ENCODE measurements at regions not wholly inside any gene's neighbourhood (a gene's known extent, or its start where the extent isn't known, plus 50 kb on each side); places are given as distances from the start of the nearest gene placed in this dataset.
"Not testable (repeated sequence)": the region's sequence is repeated elsewhere in the genome, so short reads cannot be mapped to it uniquely, and the experiment has no call there.

DNA sequence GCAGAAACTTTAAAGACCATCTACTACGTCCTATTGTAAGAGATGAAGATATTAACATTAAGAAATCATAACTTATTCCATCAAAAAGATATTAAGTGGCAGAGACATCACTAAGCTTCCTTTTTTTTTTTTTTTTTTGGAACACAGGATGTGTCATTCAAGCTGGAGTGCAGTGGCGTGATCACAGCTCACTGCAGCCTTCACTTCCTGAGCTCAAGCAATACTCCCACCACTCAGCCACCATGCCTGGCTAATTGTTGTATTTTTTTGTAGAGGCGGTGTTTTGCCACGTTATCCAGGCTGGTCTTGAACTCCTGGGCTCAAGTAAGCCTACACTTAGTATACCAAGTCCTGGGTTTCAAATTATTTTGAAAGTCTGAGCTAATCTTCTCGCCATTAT is 169.7 kb upstream of the KCTD7 start:
- peak; percentile 55 to 68 (median 58) for DNase-seq

DNA sequence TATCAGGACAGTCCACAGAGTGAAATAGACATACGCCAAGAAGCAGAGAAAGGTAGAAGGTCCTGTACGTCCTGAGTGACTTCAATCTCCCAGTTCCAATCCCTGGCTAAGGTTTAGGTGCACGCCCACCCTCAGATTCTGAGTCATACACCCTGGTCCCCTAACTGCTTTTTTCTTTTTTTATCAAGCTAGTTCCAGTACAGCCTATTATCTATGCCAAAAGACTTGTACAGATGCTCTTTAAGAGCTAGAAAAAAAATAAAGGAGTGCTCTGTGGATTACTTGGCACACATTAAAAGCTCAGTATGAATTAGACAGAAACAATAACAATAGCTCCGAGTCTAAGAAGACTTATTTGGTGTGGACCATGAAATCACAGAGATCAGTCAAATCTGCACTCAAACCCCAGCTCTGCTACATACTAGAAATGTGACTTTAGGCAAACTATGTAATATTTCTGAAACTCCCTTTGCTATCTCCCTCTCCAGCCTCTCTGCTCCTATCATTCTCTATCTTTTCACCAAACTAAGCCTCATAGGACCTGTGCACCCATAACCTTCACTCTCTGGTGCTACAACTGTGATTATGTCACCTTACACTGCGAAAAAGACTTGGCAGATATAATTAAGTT is 168.8 kb upstream of the KCTD7 start:
- DNase-seq = peak in 1 of 3 donors; percentile 8

DNA sequence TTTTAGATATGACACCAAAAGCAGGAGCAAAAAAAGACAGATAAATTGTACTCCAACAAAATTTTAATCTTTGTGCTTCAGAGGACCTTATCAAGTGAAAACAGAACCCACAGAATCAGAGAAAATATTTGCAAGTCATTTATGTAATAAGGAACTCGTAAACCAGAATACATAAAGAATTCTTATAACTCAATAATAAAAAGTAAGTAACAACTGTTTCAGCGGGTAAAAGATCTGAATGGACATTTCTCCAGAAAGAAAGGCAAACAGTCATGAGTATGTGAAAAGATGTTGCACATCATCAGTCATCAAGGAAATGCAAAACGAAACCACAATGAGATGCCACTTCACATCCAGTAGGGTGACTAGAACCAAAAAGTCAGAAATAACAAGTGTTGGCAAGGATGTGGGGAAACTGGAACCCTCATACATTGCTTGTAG is 167.7 kb upstream of the KCTD7 start:
- peak; percentile 46 to 73 (median 52) for DNase-seq

DNA sequence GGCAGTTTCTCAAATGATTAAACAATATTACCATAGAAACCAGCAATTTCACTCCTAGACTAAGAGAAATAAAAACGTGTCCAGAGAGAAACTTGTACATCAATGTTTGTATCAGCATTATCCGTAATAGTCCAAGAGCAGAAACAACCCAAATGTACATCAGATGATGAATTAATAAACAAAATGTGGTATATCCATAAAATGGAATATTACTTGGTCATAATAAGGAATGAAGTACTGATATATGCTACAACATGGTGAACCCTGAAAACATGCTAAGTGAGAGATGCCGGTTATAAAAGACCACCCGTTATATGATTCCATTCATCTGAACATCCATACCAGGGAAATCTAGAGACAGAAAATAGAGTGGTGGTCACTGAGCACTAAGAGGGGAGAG is 167.3 kb upstream of the KCTD7 start:
- not testable (repeated sequence) for DNase-seq

DNA sequence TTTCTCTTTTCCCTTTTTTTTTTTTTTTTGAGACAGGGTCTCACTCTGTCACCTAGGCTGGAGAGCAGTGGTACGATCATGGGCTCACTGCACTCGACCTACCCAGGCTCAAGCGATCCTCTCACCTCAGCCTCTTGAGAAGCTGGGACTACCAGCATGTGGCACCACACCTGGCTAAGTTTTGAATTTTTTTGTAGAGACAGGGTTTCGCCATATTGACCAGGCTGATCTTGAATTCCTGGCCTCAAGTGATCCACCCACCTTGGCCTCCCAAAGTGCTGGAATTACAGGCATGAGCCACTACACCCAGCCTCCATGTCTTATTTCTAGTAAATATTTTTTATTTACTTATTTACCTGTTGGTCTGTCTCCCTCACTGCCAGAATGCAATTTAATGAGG is 165.8 kb upstream of the KCTD7 start:
- DNase-seq = not testable (repeated sequence)

DNA sequence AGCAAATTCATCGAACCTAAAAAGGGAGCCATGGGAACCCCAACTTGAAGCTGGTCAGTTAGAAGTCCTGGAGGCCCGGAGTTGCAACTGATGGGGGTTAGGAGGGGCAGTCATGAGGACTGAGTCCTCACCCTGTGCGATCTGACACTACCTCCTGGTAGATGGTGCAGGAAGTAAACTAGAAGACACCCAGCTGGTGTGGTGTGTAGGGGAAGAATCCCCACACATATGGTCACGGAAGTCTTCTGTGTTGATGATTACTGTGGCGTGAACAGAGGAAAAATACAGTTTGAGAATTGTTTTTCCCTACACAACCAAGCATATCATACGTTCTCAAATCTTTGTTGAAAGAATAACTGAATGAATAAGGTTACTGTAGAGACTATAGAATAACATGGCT is 164.6 kb upstream of the KCTD7 start:
- DNase-seq = no peak

DNA sequence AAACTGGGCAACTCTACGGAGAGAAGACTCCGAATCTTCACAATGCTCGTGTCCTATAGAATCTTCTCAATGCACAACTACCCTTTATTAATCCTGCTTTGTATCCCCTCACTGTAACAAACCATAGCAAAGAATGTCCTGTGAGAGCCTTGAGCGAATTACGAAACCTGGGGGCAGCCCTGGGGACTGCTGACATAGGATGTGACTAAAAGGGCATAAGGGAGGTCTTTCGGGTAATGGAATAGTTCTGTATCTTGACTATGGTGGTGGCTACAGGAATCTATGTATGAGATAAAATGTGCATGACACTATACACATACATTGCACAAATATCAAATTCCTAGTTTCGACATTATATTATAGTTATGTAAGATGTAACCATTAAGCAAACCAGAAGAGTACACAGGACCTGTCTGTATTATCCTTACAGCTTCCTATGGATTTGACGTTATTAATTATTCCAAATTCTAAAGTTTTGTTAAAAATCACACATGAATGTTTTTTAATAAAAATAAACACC is 162.5 kb upstream of the KCTD7 start:
- peak; percentile 20 to 58 (median 49) for DNase-seq

DNA sequence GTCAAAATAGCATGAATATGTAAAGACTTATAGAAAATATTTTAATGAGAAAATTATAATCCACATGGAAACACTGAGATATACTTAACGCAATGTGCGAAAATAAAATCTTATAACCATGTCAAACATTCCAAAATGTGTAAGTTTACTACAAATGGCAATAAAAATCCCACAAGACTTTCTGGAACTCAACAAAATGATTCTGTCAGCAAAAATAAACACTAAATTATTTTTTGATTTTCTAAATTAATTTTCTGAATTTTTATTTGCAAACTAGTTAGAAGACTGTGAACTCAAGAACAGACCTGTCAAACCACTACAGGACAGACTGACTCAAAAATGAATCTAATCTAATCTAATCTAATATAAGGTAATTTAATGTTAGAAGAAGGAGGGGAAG is 160.8 kb upstream of the KCTD7 start:
- DNase-seq = no peak

DNA sequence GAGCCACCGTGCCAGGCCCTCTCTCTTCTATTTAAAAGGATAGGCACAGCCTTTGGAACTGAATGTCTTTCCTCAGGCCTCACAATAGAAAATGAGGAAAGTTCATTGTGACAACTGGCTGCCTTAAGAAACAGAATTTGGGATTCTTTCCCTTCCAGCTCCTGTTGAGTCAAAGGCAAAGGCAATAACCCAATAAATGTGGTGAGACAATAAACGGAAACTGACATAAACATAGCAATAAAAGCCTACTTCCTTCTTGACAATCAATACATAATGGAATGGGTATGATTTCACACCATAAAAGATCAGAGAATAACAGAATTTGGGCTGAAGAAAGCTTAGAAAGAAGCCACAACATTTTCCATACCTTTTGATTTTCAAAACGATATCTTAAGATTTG is 155.6 kb upstream of the KCTD7 start:
- DNase-seq = not testable (repeated sequence)

DNA sequence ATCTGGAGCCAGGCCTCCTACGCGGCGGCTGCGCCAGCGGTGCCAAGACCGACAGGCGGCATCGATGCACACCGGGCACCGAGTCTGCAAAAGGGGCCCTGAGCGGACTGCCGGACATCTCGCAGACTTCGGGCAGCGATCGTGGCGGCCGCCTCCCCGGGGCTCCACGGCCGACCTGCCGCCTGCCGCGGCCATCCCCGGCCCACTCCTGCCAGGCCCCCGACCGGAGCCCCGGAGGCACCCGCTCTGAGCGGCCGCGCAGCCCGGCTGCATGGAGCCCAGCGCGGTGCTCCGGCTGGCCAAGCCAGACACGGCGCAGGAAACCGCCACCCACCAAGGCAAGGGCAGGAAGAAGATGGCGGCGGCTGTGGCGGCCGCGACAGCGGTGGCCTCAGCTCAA is 154.2 kb upstream of the KCTD7 start:
- DNase-seq = no peak

DNA sequence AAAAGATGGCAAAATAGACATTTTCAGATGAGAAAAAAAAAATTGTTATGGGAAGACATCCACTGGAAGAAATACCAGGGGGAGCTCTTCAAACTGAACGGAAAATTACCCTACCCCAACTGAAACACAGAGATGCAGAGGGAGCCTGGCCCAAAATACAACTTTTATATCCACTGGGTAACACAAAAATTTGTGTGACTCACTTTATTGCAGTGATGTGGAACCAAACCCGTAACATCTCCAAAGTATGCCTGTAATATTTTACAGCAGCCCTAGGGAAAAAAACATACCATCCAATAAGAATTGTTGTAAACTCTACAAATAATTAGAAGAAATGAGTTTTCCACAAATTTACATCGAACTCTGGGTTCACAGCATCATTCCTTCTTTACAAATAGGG is 152.6 kb upstream of the KCTD7 start:
- DNase-seq = not testable (repeated sequence)

DNA sequence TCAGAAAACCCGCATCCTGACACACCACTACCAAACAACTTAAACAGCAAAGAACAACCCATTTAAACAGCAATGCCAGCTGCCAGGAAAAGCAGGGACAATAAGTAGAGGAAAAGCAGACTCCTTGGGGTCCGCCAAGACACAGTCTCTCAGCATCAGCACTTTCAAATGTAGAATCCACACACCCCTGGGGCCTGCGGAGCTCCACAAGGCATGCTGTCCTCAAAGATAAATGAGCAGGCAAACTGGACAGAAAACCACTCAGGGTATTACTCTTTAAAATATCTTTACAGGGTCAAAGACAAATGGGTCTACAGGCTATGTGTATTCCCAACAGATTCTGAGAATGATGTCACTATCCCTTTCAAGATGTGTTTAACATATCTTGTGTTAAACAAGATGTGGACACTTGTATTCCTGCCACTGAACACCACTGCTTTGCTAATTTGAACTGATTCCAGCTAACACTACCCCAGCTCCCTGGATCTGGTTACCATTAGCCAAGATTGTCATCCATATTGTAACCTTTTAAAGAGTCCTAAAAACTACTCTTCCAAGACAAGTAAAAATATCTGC is 150.8 kb upstream of the KCTD7 start:
- not testable (repeated sequence) for DNase-seq

DNA sequence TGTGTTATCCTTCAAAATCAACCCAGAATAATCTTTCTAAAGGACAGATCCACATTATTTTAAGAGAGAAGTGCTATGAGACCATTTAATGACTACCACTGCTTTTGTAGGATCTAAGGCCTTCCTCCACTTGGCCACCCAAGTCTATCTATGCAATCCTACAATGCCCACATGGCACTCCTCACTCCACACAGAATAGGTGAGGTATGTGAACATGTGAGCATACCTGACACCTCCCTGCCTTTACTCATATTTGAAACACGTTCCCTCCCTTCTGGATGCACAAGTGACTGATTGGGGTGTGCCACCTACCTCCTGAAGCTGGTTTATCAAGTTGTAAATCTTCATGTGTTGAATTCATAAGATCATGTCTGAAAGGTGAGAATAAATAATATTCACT is 147.5 kb upstream of the KCTD7 start:
- DNase-seq = not testable (repeated sequence)

DNA sequence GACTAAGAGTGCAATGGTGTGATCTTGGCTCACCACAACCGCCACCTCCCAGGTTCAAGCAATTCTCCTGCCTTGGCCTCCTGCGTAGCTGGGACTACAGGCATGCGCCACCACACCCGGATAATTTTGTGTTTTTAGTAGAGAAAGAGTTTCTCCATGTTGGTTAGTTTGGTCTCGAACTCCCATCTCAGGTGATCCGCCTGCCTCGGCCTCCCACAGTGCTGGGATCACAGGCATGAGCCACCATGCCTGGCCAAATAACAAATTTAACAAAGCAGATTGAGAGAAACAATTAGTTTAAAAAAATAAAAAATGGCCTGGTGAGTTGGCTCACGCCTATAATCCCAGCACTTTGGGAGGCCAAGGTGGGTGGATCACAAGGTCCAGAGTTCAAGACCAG is 139.6 kb upstream of the KCTD7 start:
- DNase-seq = not testable (repeated sequence)

DNA sequence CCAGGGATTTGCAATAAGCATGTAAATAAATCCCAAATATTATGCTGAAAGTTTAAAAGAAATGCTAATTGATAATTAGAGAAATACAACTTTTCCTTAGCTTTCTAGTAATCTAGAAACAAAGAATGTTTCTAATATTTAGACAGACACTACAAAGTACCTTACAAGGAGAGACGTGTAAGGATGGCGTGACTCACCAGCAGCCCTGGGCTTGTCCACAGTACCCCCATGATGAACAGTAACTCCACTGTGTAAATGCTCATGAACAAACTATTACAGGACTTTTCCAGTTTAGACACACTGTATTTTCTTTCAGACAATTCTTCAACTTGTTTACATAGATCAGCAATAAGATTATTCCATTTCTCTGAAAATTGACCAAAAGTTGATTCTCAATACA is 138.9 kb upstream of the KCTD7 start:
- DNase-seq = not testable (repeated sequence)

DNA sequence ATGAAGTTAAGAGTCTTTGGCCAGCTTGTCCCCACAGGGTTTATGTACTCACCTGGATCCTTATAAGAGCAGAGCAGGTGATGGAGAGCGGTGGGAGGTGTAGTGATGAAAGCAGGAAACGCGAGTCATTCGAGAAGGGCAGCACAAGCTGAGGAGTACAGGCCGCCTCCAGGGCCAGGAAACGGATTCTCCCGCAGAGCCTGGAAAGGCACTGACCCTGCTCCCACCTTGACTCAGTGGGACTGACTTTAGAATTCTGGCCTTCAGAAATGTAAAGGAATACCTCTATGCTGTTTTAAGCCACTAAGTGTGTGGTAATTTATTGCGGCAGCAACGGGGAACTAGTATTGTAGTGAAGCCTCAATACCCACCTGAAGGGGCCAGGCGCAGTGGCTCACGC is 137.7 kb upstream of the KCTD7 start:
- not testable (repeated sequence) for DNase-seq

DNA sequence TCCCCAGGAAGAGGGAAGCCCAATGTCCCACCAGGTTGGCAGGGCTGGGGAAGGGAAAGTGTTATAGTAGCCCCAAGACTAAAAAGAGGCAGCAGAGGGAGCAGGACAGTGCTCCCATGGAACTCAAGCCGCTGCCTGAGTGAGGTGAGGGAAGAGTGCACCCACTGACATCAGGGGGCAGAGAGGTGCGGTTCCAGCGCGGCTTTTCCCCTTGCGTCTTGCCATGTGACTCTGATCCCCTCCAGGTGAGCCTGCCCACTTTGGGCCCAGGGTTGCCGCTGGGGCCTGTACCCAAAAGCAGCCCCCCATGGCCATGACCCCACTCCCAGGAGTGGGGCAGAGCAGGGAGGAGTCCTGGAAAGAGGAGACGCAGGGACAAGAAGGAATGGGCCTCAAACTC is 136.3 kb upstream of the KCTD7 start:
- DNase-seq = not testable (repeated sequence)

DNA sequence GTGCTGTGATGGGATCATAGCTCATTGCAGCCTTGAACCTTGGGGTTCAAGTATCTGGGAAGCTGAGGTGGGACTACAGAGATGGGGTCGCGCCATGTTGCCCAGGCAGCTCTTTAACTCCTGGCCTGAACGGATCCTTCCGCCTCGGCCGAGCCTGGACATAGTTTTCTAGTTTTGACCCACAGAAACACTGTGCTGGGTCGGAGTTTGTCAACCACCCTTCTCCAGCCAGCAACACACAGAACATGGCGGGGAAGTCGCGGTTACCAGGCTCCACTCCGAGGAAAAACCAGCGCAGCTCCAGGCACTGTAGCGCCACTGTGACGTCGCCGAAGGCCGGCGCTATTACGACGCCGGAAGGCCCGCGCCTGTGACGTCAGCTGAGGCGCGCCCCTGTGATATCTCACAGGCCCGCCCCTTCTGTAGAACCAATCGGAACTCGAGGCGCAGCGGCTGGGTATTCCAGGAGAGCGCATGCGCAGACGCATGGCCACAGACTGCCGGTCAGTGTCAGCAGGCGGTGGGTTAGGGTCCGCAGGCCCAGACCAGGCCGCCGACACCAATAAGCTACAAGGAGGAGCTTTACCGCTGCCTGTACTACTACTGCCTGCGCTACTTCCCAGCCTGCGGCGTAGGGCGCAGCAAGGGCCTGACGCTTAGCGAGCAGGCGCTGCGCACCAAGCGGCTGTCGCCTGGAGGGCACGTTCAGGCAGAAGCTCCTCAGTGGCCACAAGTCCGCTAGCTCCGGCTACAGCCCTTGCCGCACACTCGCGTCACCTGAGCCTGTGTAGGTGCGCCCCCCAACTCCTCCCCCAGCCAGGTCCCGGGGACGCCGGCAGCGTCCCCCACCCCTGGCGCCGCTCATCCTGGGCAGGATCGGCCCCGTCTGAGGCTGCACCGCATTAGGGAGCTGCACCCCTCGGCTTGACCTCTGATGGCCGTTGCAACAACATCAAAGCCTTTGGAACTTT is 135.2 kb upstream of the KCTD7 start:
- peak; percentile 99 to 100 (median 99) for DNase-seq

DNA sequence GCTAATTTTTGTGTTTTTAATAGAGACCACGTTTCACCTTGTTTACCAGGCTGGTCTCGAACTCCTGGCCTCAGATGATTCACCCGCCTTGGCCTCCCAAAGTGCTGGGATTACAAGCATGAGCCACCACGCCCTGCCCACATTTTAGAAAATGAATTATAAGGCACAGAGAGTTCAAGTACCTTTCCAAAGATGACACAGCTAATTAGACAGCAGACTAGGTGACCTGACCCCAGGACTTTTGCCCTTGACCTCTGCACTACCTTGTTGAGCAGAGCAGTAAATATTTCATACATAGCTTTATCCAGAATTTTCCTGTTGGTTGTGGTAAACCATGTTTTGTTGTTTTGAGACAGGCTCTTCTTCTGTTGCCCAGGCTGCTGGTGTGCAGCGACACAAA is 131.3 kb upstream of the KCTD7 start:
- no peak for DNase-seq

DNA sequence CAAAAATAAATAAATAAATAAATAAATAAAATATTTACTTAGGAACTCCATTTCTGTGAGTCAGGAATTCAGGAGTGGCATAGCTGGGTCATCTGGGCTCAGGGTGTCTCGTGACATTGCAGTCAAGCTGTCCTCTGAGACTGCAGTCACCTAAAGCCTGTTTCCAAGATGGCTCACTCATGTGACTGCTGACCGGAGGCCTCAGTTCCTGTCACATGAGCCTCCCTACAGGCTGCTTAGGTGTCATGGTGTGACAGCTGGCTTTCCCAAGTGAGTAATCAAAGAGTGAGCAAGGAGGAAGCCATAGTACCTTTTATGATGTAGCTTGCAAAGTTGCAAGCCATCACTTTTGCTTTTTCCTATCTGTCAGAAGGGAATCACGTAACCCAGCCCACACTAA is 128.6 kb upstream of the KCTD7 start:
- peak; percentile 71 to 76 (median 71) for DNase-seq

DNA sequence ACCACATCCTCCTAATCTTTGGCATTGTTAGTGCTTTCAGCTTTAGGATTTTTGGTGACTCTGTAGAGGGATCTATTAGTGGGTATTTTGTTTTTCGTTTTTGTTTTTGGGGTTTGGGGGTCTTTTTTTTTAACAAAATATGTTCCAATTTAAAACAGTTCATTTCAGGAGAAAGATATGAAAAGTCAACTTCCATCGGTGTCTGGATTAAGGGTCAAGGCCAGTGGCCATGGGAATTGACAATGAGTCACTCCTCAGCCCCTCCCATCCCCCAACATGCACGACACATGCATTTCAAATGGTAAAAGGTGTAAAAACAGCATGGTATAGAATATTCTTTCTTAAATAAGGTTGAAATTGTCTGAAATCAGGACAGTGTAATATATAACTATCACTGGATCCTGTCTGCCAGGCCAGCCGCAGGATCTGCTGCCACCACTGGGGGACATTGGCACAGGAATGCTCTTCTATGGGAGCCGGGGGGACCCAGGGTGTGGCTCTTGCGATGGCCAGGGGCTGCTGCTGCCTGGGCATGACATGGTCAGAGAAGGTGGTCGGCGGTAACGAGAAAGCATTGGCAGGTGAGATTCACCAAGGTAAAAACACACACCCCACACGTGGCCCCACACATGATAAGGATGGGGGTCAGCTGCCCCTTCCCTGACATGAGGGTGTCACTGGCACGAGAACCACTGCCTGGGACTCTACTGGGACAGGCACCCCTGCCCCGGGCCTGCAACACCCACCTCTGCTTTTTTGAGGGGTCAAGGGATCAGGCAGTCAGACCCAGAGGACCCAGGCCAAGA is 126.2 kb upstream of the KCTD7 start:
- peak in 1 of 3 donors; percentile 17 for DNase-seq

DNA sequence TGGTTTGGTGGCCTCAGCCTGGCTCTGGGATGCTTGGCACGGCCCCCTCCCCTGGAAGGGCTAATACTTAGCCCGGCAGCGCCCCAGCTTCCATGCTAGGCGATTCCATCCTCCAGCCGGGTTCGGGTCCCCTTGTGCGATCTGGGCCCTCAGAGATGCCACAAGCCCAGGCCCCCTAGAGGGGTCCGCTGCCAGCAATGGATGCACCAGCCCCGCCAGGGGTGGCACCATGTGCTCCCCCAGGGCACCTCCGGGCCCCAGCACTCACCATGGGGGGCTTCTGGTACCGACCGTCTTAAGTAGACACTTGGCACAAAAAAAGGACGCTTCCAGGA is 125.7 kb upstream of the KCTD7 start:
- no peak for DNase-seq

DNA sequence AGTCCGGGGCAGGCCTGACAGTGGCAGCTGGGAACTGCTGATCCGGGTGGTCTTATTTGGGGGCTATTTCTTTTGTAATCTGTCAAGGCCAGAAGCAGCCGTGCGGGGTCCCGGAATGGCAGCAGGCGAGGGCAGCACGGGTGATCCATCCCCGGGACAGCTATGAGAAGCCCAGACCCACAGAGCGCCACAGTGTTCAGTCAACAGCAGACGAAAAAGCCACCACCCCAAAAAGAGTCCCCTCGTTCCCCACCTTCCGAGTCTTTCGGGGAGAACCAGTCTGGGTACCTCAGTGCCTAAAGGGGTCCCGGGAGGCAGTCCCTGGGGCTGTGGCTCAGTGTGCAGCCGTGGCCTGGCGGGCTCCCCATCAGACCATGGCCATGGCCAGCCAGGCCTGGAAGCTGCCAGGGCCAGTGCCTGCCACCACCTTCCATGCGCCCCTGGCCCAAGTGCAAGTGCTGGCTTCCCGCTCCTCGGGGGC is 125.1 kb upstream of the KCTD7 start:
- DNase-seq = no peak

All from suppressor macrophage treated with lipopolysaccharide for 1 hour (primary cell).